NT2/D1 (cell line): ENCODE measurements at regions not wholly inside any gene's neighbourhood (a gene's known extent, or its start where the extent isn't known, plus 50 kb on each side); places are given as distances from the start of the nearest gene placed in this dataset.

Experiments
- SUZ12 ChIP-seq: IDR thresholded peaks from 2 replicates; pipeline ENCODE4 v1.6.1; 2011; ENCODE audit not compliant: insufficient read length, insufficient read depth; ENCODE audit errors: extremely low read depth
- YY1 ChIP-seq: IDR thresholded peaks from 2 replicates; pipeline ENCODE4 v1.6.1; 2011; ENCODE audit not compliant: insufficient read length, insufficient read depth
- ZNF274 ChIP-seq: IDR thresholded peaks from 2 replicates; pipeline ENCODE4 v1.6.1; 2011; ENCODE audit warnings: mild to moderate bottlenecking, low read depth, low read length

DNA sequence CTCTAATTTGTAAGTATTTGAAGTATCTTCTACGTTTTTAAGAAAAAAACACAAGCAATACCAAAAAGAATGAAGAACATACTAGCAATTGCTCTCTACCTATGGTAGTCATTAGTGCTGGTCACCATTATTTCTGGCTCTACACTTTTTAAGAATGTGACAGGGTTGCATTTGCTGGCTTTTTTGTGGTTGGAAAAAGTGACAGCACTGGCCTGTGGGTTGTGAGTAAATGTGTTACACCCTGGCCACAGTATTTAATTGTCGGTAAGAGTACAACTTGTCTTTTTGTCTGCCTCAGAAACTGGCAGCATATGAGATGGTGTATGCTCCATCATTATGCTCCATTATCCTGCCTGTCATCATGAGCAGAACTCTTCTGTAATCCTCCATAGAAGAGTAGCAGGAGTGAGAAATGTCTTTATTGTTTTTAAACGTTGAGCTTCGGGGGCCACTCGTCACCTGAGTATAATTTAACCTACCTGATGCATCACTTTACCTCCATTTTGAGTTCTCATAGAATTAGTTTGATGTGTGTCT lies 449.8 kb downstream of the ISL1 start:
- no peak for TF ChIP-seq YY1
- no peak for TF ChIP-seq ZNF274
- no peak for TF ChIP-seq SUZ12
